ENCODE measurements at regions not wholly inside any gene's neighbourhood (a gene's known extent, or its start where the extent isn't known, plus 50 kb on each side); places are given as distances from the start of the nearest gene placed in this dataset.

- H3K4me3 ChIP-seq (IDR thresholded peaks at IDR 0.05; ENCODE audit: insufficient read depth, low read depth, low read length) = no peak overlapping the region
- no peak overlapping the region for H3K9ac ChIP-seq
- H3K4me2 ChIP-seq = no peak overlapping the region
- H2AFZ ChIP-seq (ENCODE audit: low read depth) = no peak overlapping the region
- no peaks in the 10 kb centered on the region for H3K27me3 ChIP-seq (ENCODE audit: insufficient read depth, low read depth)
- no peak for TF ChIP-seq CTCF (conservative IDR thresholded peaks at IDR 0.05; ENCODE audit: low read depth, low read length)
- H3K36me3 ChIP-seq (ENCODE audit: insufficient read depth) = no peaks in the 10 kb centered on the region
- H3K4me1 ChIP-seq (ENCODE audit: low read depth, poor library complexity, severe bottlenecking) = peaks cover 11% of the 10 kb centered on the region
- no peak overlapping the region for H3K27ac ChIP-seq
- H4K20me1 ChIP-seq (ENCODE audit: insufficient read depth) = no peaks in the 10 kb centered on the region
- H3K79me2 ChIP-seq (ENCODE audit: insufficient read depth, low read depth) = no peaks in the 10 kb centered on the region
These were observed 395.1 kb upstream of the ANKRD30A start for GRCh38 chr10:36730316-36730715.

- H3K79me2 ChIP-seq (ENCODE audit: insufficient read depth, low read depth) = no peaks in the 10 kb centered on the region
- H3K27ac ChIP-seq = no peak overlapping the region
- H4K20me1 ChIP-seq (ENCODE audit: insufficient read depth) = no peaks in the 10 kb centered on the region
- no peaks in the 10 kb centered on the region for H3K27me3 ChIP-seq (ENCODE audit: insufficient read depth, low read depth)
- H3K36me3 ChIP-seq (ENCODE audit: insufficient read depth) = no peaks in the 10 kb centered on the region
- peaks cover 16% of the 10 kb centered on the region for H3K4me1 ChIP-seq (ENCODE audit: low read depth, poor library complexity, severe bottlenecking)
- no peak overlapping the region for H3K4me2 ChIP-seq
- no peak overlapping the region for H3K4me3 ChIP-seq (IDR thresholded peaks at IDR 0.05; ENCODE audit: insufficient read depth, low read depth, low read length)
- H3K9ac ChIP-seq = no peak overlapping the region
- no peak for TF ChIP-seq CTCF (conservative IDR thresholded peaks at IDR 0.05; ENCODE audit: low read depth, low read length)
- no peak overlapping the region for H2AFZ ChIP-seq (ENCODE audit: low read depth)
These were observed 396.8 kb upstream of the ANKRD30A start for GRCh38 chr10:36728626-36729025.

- Histone ChIP-seq H3K27ac (no peak overlapping the region), H4K20me1 (ENCODE audit: insufficient read depth) (no peaks in the 10 kb centered on the region), H2AFZ (ENCODE audit: low read depth) (peak overlapping the region; percentile 41), H3K4me2 (peak overlapping the region; percentile 29; the same call in 1 of the 2 replicates), H3K36me3 (ENCODE audit: insufficient read depth) (no peaks in the 10 kb centered on the region), H3K4me1 (ENCODE audit: low read depth, poor library complexity, severe bottlenecking) (peaks cover 16% of the 10 kb centered on the region), H3K4me3 (IDR thresholded peaks at IDR 0.05; ENCODE audit: insufficient read depth, low read depth, low read length) (no peak overlapping the region), H3K79me2 (ENCODE audit: insufficient read depth, low read depth) (no peaks in the 10 kb centered on the region), H3K27me3 (ENCODE audit: insufficient read depth, low read depth) (no peaks in the 10 kb centered on the region), H3K9ac (no peak overlapping the region)
- no peak; the same call in none of the 2 replicates for TF ChIP-seq CTCF (conservative IDR thresholded peaks at IDR 0.05; ENCODE audit: low read depth, low read length)
These were observed 399.5 kb upstream of the ANKRD30A start for GRCh38 chr10:36725581-36726520.

- H3K4me3 ChIP-seq (IDR thresholded peaks at IDR 0.05; ENCODE audit: insufficient read depth, low read depth, low read length) = no peak overlapping the region
- no peak overlapping the region for H3K9ac ChIP-seq
- H3K4me2 ChIP-seq = no peak overlapping the region
- H4K20me1 ChIP-seq (ENCODE audit: insufficient read depth) = no peaks in the 10 kb centered on the region
- H2AFZ ChIP-seq (ENCODE audit: low read depth) = no peak overlapping the region
- no peak overlapping the region for H3K27ac ChIP-seq
- no peaks in the 10 kb centered on the region for H3K27me3 ChIP-seq (ENCODE audit: insufficient read depth, low read depth)
- no peak for TF ChIP-seq CTCF (conservative IDR thresholded peaks at IDR 0.05; ENCODE audit: low read depth, low read length)
- H3K36me3 ChIP-seq (ENCODE audit: insufficient read depth) = no peaks in the 10 kb centered on the region
- H3K4me1 ChIP-seq (ENCODE audit: low read depth, poor library complexity, severe bottlenecking) = peaks cover 16% of the 10 kb centered on the region
- no peaks in the 10 kb centered on the region for H3K79me2 ChIP-seq (ENCODE audit: insufficient read depth, low read depth)
These were observed 402.6 kb upstream of the ANKRD30A start for GRCh38 chr10:36722777-36723176.

Measured in KMS-11 (cell line).